ENCODE measurements at regions not wholly inside any gene's neighbourhood (a gene's known extent, or its start where the extent isn't known, plus 50 kb on each side); places are given as distances from the start of the nearest gene placed in this dataset.

DNA sequence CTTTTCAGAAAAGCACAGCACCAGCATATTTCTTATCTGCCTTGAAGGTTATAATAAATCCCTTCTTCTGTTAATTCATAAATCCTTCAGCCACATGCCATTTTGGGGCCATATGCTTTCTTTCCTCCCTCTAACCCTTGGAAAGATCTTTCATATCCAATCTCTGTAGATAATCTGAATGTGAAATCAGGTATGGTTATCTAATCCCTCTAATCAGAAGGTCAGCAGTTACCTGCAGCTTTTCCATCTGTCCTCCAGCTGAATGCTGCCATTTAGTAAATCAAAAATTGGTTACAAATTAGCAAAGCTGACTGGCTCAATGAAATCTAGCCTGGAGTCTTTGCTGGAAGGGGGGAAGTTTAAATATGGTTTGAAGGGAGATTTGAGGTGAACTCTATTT, 230.5 kb downstream of the PIK3C3 start:
- H3K27ac Mint-ChIP-seq, result no peak overlapping the region
- H3K36me3 Mint-ChIP-seq (ENCODE audit: insufficient read depth in 1 of 3, low read depth in 3 of 3), result peaks cover 6 to 11% (median 8%) of the 10 kb centered on the region in 3 experiments

More for the DNA sequence above, 230.5 kb downstream of the PIK3C3 start:
- no peak overlapping the region for H2BK12ac ChIP-seq (ENCODE audit: insufficient read length, low read depth, low read length)
- H3K9me3 ChIP-seq (ENCODE audit: control insufficient read depth, low read depth, low read length), result no peaks in the 10 kb centered on the region
- no peaks in the 10 kb centered on the region for H4K20me1 ChIP-seq (ENCODE audit: control insufficient read depth, insufficient read depth, insufficient read length)
- no peaks in the 10 kb centered on the region for H3K79me1 ChIP-seq (ENCODE audit: insufficient read depth, low read depth, low read length, poor library complexity, severe bottlenecking)
- no peak overlapping the region for H3K4me2 ChIP-seq (ENCODE audit: insufficient read depth, insufficient read length, low read length)
- no peak overlapping the region for H3K14ac ChIP-seq (ENCODE audit: insufficient read depth, low read length)
- no peaks in the 10 kb centered on the region for H3K23me2 ChIP-seq (ENCODE audit: insufficient read length, low read depth, low read length, poor library complexity, severe bottlenecking)
- H3K9ac ChIP-seq (ENCODE audit: extremely low read depth, insufficient read length, low read length), result no peak overlapping the region
- no peak overlapping the region for H3K4me3 Mint-ChIP-seq
- no peak overlapping the region for H3K4ac ChIP-seq (ENCODE audit: low read depth, low read length)
- no peak overlapping the region for H3K27ac ChIP-seq (ENCODE audit: insufficient read length, low read depth, low read length)
- no peaks in the 10 kb centered on the region for H3K79me2 ChIP-seq (ENCODE audit: insufficient read depth, low read length)
- no peak overlapping the region for H2BK15ac ChIP-seq (ENCODE audit: low read depth, low read length)
- no peak overlapping the region for H2AFZ ChIP-seq (ENCODE audit: low read length)
- H2BK5ac ChIP-seq (ENCODE audit: insufficient read length, low read length), result no peak overlapping the region
- no peak for DNase-seq
- H3K27me3 Mint-ChIP-seq (ENCODE audit: low read depth), result no peaks in the 10 kb centered on the region
- no peak for TF ChIP-seq CTCF (conservative IDR thresholded peaks at IDR 0.05)
- H3K18ac ChIP-seq (ENCODE audit: insufficient read length, low read depth, low read length), result no peak overlapping the region
- no peak overlapping the region for H2BK20ac ChIP-seq (ENCODE audit: low read depth, low read length, poor library complexity, severe bottlenecking)
- no peak overlapping the region for H3K56ac ChIP-seq (ENCODE audit: insufficient read length, low read depth, low read length)
- H3K4me1 ChIP-seq (ENCODE audit: insufficient read depth, low read length), result no peaks in the 10 kb centered on the region
- no peak overlapping the region for H4K8ac ChIP-seq (replicated peaks; ENCODE audit: insufficient read length, low read depth, low read length)
- no peak overlapping the region for H2AK5ac ChIP-seq (ENCODE audit: insufficient read length, low read length)
- no peak overlapping the region for H3K23ac ChIP-seq (ENCODE audit: insufficient read length, low read depth, low read length)
- H3T11ph ChIP-seq (ENCODE audit: low read length), result no peak overlapping the region
- no peak overlapping the region for H2BK120ac ChIP-seq (ENCODE audit: low read depth, low read length, poor library complexity, severe bottlenecking)
- H3K27me3 ChIP-seq (ENCODE audit: insufficient read depth, low read length), result no peaks in the 10 kb centered on the region
- H3K9me3 Mint-ChIP-seq, result peaks cover 11 to 15% of the 10 kb centered on the region in 2 experiments
- no peak overlapping the region for H4K5ac ChIP-seq (ENCODE audit: insufficient read length, low read depth, low read length)
- no peaks in the 10 kb centered on the region for H3K4me1 Mint-ChIP-seq
- H4K91ac ChIP-seq (ENCODE audit: insufficient read length, low read depth, low read length), result no peak overlapping the region
